Stimulated activated CD8-positive, alpha-beta memory T cell treated with anti-CD3 and anti-CD28 coated beads, Interleukin-7, amount 100 ng/mL, for 4 hours (primary cell): ENCODE measurements at regions not wholly inside any gene's neighbourhood (a gene's known extent, or its start where the extent isn't known, plus 50 kb on each side); places are given as distances from the start of the nearest gene placed in this dataset.

ENCODE experiments used
- DNase-seq, 2 donors: peaks; one replicate each; pipeline ENCODE4 v3.0.0-alpha.2; 2020; ENCODE audit warnings: low read depth in 2 of 2

DNA sequence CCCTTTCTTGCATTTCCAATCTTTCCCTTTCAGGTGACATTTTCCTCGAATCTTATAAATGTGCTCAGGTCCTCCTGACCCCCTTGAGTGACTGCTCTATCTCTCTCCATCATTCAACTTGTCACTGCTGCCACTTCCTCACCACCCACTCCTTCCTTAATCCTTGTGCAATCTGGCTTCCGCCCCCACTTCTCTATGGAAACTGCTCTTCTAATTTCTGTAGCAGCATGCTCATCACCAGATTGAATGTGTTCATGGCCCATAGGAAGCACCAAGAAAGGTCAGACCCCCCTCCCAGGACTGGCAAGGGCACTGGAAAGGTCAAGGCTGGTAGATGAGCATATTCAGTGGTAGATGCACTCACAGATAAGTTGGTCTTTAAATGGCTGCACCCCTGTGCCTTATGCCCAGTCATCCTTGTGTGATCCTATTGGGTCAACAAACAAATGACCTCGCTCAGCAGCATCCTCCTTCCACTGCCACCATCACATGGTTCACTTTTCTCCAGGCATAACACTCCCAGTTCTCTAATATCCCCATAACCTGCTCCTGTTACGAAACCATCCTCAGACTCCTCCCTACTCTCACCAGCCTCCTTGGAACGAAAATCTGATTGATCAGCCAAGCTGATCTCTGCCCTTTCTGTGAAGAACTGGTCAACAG lies 288.5 kb upstream of the POU3F1 start:
- no peak for DNase-seq

- no peak for DNase-seq
Measured at GRCh38 chr1:38332649-38333310, 286.2 kb upstream of the POU3F1 start.

DNA sequence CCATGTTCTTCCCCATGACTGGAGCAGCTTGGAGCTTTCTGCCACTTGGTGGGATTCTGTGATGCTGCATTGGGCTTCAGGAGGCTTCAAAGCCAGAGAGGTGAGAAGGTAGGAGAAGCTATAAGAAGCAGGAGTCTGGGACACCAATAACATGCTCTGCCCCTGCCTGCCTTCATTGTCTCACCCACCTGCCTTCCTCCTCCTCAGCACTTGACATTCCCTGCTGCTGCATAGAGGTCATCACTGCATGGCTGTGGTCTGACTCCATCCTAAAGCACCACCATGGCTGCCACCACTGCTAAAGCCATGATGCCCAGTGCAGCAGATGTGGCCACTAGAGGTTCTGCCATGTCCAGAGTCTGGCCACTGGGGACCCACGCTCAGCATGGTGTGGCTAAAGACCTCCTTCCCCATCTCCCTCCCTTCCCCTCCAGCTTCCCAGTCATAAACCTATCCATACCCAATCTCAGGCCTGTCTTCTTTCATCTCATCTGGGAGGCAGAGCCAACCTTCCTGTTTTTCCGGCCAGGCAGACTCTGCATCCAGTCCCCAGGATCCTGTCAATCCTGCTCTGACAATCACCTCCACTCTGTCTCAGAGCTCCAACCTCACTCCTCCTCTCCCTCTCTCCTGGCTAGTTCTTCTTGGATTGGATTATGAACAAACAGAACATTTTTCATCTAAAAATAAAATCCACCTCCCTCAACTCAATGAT lies 285.1 kb upstream of the POU3F1 start:
- no peak for DNase-seq

- no peak for DNase-seq
Measured at GRCh38 chr1:38330799-38331198, 284.2 kb upstream of the POU3F1 start.

- no peak for DNase-seq
Measured at GRCh38 chr1:38329644-38330043, 283.1 kb upstream of the POU3F1 start.

- DNase-seq = no peak
Measured at GRCh38 chr1:38328278-38329035, 281.9 kb upstream of the POU3F1 start.

- no peak for DNase-seq
Measured at GRCh38 chr1:38327559-38327973, 281.0 kb upstream of the POU3F1 start.

DNA sequence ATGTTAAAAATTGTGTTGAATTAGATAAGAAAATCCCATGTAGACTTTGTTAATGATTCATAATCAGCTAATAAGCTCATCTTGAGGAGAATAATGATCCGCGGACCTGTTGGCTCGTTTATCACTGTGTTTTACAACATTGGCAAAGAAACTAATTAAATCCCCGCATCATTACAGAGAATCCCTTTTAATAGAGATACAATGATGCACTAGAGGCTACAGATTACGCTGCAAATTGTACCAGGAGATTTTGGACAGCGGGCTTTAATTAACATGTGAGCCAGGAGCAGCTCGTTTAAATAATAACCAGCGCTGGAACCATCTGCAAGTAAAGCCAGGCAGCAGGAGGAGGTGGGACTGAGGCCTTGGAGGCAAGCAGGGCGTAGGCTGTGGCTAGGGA lies 280.3 kb upstream of the POU3F1 start:
- no peak for DNase-seq

- no peak for DNase-seq
Measured at GRCh38 chr1:38326135-38326534, 279.5 kb upstream of the POU3F1 start.

DNA sequence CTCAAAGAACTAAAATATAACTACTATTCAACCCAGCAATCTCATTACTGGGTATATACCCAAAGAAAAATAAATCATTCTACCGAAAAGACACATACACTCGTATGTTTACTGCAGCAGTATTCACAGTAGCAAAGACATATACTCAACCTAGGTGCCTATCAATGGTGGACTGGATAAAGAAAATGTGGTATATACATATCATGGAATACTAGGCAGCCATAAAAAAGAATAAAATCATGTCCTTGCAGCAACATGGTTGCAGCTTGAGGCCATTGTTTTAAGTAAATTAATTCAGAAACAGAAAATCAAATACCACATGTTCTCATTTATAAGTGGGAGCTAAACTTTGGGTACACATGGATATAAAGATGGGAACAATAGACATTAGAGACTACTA lies 266.2 kb upstream of the POU3F1 start:
- DNase-seq = no peak

GRCh38 chr1:38310079-38310478 lies 263.5 kb upstream of the POU3F1 start:
- DNase-seq = no peak

- DNase-seq = no peak
Measured at GRCh38 chr1:38308780-38309179, 262.2 kb upstream of the POU3F1 start.

DNA sequence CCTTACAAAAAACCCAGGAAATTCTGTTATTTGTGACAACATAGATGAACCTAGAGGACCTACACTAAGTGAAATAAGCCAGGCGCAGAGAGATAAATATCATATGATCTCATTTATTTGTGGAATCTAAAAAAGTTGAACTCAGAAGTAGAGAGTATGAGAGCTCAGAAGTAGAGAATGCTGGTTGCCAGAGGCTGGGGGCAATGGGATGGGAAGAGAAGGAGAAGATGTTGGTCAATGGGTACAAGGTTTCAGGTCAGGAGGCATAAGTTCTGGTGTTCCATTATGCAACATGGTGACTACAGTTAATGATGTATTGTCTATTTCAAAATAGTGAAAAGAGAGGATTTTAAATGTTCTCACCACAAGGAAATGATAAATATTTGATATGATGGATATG lies 259.1 kb upstream of the POU3F1 start:
- DNase-seq = no peak

DNA sequence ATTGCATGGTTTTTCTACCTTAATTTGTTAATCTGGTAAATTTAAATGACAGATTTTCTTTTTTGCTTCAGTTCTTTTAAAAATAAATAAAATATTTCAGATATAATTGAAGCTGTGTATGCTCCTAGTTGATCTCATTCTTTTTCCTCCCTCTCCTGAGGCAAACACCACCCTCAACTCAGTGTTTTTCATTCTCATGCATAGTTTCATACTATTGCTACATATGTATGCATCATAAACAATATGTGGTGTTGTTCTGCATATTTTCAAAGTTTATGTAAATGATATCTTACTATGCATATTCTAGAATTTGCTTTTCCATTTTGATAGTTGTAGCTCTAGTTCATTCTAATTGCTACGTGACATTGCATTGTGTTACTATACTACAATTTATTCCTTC lies 257.2 kb upstream of the POU3F1 start:
- no peak for DNase-seq

DNA sequence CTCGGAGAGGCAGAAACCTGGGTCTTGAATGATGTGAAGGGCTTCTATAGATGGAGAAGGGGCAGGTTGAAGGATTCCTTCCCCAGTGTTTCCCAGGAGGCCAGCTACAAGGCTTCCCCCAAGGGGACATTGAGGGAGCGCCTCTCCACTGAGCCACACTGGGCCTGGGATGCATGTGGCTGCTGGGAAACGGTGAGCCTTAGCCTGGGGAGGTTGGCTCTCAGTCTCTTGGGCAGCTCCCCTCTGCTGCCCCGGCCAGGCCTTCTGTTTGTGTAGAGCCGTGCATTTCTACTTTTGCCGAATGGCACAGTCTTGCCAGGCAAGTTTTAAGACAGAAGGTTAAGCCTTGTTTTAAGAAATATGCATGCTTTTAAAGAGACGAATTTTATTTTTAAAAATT lies 254.4 kb upstream of the POU3F1 start:
- DNase-seq = no peak

DNA sequence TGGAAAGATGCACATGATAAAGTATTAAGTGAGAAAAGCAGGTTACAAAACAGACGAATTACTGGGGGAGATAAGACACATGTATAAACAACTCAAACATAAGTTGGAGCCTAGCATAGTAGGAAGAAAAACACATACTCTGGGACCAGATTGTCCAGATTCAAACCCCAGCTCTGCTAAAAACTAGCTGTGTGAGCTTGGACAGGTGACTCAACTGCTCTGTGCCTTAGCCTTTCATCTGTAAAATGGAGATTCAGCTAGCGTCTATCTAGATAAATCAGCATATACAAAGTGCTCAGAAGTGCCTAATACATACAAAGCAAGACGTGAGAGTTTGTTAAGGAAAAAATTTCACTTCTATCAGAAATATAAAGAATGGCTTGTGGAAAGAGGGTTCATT lies 254.0 kb upstream of the POU3F1 start:
- no peak for DNase-seq

DNA sequence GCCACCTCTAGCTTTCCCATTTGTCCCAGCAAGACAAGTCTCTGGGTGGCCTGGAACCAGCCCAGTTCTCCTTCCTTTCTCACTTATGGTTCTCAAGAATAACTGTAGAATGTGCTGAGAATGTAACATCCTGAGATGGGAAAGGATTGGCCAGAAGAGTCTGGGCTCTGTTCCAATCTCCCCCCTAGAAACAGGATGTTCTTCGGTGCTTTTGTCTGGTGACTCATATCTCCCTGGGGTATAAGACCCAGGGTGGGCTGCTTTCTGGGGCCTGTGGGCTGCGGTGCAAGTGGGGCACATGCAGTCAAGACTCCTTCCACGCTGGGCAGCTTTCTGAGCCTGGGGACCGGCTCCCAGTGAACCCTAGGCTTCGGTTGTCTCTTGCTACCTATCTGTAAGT lies 251.2 kb upstream of the POU3F1 start:
- DNase-seq = no peak

- no peak for DNase-seq
Measured at GRCh38 chr1:38297246-38297645, 250.7 kb upstream of the POU3F1 start.

DNA sequence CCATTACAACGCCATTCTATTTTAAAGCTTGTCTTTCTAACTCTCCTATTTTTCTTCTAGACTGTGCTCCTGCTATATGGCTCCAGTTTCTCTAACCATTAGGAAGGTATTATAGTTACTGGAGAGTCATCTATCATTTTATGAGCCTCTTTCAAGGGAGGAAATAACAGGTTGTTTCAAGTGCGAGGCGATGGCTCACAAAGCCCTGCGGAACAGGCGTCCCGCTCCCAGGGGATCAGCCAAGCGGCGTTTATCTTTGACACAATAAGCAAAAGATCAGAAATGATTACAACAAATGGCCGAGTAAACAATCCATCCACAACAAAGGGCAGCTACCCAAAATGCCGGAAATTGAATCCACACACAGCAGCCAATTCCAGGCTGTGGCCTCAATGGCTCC lies 249.5 kb upstream of the POU3F1 start:
- no peak for DNase-seq

DNA sequence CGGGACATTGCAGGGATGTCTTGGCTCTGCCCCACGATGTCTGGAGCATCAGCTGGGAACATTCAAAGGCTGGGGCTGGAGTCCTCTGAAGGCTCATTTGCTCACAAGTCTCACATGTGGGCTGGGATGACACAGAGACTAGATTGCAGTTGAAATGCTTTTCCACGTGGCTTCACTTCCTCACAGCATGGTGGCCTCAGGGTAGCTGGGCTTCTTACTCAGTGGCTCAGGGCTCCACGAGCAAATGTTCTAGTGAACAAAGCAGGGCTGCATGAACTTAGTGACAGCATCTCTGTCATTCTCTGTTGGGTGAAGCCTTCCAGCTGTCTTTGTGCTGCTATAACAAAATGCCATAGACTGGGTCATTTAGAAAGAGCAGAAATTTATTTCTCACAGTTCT lies 247.0 kb upstream of the POU3F1 start:
- no peak for DNase-seq

DNA sequence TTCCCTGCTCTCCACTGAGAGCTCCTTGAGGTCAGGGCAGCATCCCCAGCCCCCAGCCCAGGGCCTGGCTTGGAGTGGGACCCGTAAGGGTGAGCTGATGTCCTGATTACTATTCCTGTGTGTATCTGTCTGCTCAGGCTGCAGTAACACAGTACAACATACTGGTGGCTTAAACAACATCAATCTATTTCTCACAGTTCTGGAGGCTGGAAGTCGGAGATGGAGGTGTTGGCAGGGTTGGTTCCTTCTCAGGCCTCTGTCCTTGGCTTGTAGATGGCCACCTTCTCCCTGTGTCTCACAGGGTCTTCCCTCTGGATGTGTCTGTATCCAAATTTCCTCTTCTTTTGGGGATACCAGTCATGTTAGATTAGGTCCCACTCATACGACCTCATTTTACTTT lies 246.4 kb upstream of the POU3F1 start:
- DNase-seq = no peak

- no peak for DNase-seq
Measured at GRCh38 chr1:38291906-38292521, 245.4 kb upstream of the POU3F1 start.
